Midbrain (tissue), 1 donor: ENCODE measurements at regions not wholly inside any gene's neighbourhood (a gene's known extent, or its start where the extent isn't known, plus 50 kb on each side); places are given as distances from the start of the nearest gene placed in this dataset.
"Not testable (repeated sequence)": the region's sequence is repeated elsewhere in the genome, so short reads cannot be mapped to it uniquely, and the experiment has no call there.

Source experiments
- DNase-seq: peaks from one replicate; lab custom pipeline; 2025; lab: John Stamatoyannopoulos, UW

- DNase-seq = no peak
Measured at GRCh38 chr14:105636935-105637334, 110.6 kb downstream of the TMEM121 start.

- not testable (repeated sequence) for DNase-seq
Measured at GRCh38 chr14:105637345-105637744, 111.0 kb downstream of the TMEM121 start.

GRCh38 chr14:105639969-105640931 lies 113.9 kb downstream of the TMEM121 start:
- DNase-seq = not testable (repeated sequence)

GRCh38 chr14:105641075-105641937 lies 114.9 kb downstream of the TMEM121 start:
- no peak for DNase-seq

- DNase-seq = not testable (repeated sequence)
Measured at GRCh38 chr14:105641951-105642350, 115.6 kb downstream of the TMEM121 start.

- not testable (repeated sequence) for DNase-seq
Measured at GRCh38 chr14:105642486-105642885, 116.1 kb downstream of the TMEM121 start.

GRCh38 chr14:105643406-105644052 lies 117.1 kb downstream of the TMEM121 start:
- DNase-seq = not testable (repeated sequence)

GRCh38 chr14:105644053-105644435 lies 117.7 kb downstream of the TMEM121 start:
- DNase-seq = not testable (repeated sequence)

GRCh38 chr14:105644457-105644856 lies 118.1 kb downstream of the TMEM121 start:
- not testable (repeated sequence) for DNase-seq

GRCh38 chr14:105644891-105645290 lies 118.5 kb downstream of the TMEM121 start:
- not testable (repeated sequence) for DNase-seq

- DNase-seq = not testable (repeated sequence)
Measured at GRCh38 chr14:105645389-105645788, 119.0 kb downstream of the TMEM121 start.

GRCh38 chr14:105646175-105646574 lies 119.8 kb downstream of the TMEM121 start:
- DNase-seq = no peak

- not testable (repeated sequence) for DNase-seq
Measured at GRCh38 chr14:105646711-105647281, 120.4 kb downstream of the TMEM121 start.

- DNase-seq = not testable (repeated sequence)
Measured at GRCh38 chr14:105647426-105647783, 121.0 kb downstream of the TMEM121 start.

GRCh38 chr14:105647784-105648608 lies 121.6 kb downstream of the TMEM121 start:
- DNase-seq = no peak

GRCh38 chr14:105648609-105649535 lies 122.5 kb downstream of the TMEM121 start:
- not testable (repeated sequence) for DNase-seq

GRCh38 chr14:105652317-105652716 lies 125.9 kb downstream of the TMEM121 start:
- not testable (repeated sequence) for DNase-seq

- not testable (repeated sequence) for DNase-seq
Measured at GRCh38 chr14:105653921-105654320, 127.5 kb downstream of the TMEM121 start.

GRCh38 chr14:105659255-105659654 lies 132.9 kb downstream of the TMEM121 start:
- DNase-seq = not testable (repeated sequence)
